ENCODE measurements at regions not wholly inside any gene's neighbourhood (a gene's known extent, or its start where the extent isn't known, plus 50 kb on each side); places are given as distances from the start of the nearest gene placed in this dataset.
"Not testable (repeated sequence)": the region's sequence is repeated elsewhere in the genome, so short reads cannot be mapped to it uniquely, and the experiment has no call there.

DNA sequence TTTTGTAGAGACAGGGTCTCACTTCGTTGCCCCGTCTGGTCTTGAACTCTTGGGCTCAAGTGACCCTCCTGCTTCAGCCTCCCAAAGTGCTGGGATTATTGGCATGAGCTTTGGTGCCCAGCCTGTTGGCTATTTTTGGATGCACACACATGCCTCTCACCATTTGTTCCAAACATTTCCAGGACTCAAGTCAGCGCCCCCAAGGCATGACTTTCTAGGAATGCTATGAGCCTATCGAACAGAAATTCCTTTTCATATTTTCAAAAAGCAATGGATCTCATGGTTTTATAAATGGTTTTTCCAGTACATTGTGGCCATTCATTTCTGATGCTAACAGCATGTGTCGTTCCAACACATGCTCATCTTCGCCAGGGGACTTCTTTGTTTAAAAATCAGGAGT, 119.3 kb upstream of the NAA20 start:
- DNase-seq (ENCODE audit: low spot score): no peak

DNA sequence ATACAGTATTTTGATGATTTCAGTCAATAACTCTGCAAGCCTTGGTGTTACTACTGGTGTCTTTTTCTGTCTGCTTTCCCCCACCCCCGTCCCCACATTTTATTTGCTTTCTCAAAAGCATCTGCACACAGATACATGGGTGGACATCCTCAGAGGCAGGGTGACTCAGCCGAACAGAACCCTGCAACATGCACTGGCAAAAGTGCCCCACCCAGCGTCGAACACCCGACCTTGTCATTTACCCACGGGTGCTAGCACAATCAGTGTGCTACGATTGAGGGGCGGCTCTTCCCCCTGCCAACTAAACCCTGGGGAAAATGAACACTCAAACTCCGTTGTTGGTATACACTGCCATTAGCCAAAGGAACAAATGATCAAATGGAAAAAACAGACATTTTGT, 115.9 kb upstream of the NAA20 start:
- DNase-seq (ENCODE audit: low spot score): no peak

- no peak for DNase-seq (ENCODE audit: low spot score)
These were observed 113.9 kb upstream of the NAA20 start for GRCh38 chr20:19903168-19903811.

GRCh38 chr20:19907326-19908056, 109.7 kb upstream of the NAA20 start:
- no peak for DNase-seq (ENCODE audit: low spot score)

GRCh38 chr20:19908576-19908975, 108.6 kb upstream of the NAA20 start:
- DNase-seq (ENCODE audit: low spot score): no peak

GRCh38 chr20:19909725-19910124, 107.4 kb upstream of the NAA20 start:
- DNase-seq (ENCODE audit: low spot score): no peak

- no peak for DNase-seq (ENCODE audit: low spot score)
These were observed 105.3 kb upstream of the NAA20 start for GRCh38 chr20:19911810-19912382.

GRCh38 chr20:19913349-19913748, 103.8 kb upstream of the NAA20 start:
- DNase-seq (ENCODE audit: low spot score): no peak

DNA sequence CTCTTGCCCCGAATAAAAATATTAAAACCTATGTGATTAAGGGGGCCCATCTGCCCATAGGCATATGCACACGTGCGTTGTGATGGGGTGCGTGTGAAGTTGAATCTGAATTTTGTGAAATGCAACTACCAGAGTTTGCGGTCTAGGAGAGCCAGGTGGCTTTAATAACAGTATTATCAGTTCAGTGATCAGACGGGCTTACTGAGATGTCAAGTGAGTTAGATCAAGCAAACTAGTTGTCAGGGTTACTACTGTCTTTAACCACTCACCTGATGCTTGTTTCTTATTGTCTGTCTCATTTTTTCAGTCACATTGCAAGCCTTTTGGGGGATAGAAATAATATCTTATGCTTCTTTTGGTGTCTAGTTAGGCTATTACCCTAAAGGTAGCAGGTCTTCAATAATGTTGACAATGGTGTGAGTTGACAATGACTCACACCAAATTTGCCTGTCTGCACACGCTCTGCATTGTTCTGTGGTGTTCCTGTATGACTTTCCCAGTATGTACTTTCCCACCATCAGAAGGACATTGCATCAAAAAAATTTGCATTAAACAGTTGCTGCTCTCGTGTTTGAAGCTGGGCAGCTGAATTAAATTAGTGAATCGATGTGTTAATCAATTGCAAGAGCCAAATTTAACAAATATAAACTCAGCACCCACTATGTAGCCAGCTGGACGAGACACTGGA, 103.1 kb upstream of the NAA20 start:
- DNase-seq (ENCODE audit: low spot score): no peak

DNA sequence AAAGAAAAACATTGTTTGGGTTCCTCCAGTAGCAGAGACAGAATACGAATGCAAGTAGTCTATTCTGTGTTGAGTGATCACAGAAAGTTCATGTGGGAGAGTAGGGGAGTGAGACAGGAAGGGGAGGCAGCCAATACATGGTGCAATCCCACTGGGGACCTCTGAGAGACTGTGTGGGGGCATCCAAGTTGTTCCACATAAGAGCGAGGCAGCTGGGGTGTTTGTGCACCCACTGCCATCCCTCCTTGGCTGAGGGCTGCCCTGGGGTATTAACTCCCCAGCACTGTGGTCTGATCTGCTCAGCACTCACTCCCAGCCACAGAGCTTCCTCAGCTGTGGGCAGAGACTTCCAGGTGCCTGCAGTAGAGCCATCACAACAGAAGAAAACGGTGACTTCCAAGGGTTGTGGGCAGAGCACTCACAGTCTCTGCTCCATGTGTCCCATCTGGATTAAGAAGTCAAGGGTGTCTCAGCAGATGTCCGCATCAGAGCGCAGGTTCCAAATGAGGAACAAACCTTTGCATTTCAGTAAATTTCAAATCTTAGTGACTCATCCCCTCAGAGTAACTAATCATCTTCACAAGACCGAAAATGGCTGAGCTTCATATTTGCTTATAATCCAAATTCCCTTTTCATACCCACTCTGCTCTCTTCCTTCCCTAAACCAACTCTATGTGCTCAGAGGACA, 101.9 kb upstream of the NAA20 start:
- no peak for DNase-seq (ENCODE audit: low spot score)

GRCh38 chr20:19916531-19917485, 100.4 kb upstream of the NAA20 start:
- DNase-seq (ENCODE audit: low spot score): no peak

- no peak for DNase-seq (ENCODE audit: low spot score)
These were observed 98.2 kb upstream of the NAA20 start for GRCh38 chr20:19918965-19919329.

DNA sequence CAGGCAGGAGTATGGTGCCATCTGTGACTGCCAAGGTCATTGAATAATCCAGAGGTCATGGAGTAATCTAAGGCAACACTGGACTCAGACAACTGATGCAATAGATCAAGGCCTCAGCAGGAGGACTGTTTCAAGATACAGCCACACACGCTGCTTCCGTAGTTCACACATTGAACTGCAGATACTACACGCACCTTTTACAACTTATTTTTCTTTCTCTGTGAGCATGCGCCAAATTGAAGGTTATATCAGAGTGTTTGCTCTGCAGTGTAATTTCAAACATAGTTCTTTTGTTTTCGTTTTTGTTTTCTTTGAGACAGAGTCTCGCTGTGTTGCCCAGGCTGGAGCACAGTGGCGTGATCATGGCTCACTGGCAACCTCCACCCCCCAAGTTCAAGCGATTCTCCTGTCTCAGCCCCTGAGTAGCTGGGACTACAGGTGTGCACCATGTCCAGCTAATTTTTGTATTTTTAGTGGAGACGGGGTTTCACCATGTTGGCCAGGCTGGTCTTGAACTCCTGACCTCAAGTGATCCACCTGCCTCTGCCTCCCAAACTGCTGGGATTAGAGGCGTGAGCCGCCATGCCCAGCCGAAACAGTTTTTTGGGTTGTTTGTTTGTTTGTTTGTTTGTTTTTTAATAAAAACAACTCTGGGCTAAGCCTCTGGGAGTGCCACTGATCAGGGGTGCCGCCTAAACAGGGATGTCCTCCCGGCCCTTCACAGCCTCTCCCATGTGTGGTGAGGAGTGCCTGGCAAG, 96.6 kb upstream of the NAA20 start:
- no peak for DNase-seq (ENCODE audit: low spot score)

- no peak for DNase-seq (ENCODE audit: low spot score)
These were observed 95.8 kb upstream of the NAA20 start for GRCh38 chr20:19921284-19921793.

DNA sequence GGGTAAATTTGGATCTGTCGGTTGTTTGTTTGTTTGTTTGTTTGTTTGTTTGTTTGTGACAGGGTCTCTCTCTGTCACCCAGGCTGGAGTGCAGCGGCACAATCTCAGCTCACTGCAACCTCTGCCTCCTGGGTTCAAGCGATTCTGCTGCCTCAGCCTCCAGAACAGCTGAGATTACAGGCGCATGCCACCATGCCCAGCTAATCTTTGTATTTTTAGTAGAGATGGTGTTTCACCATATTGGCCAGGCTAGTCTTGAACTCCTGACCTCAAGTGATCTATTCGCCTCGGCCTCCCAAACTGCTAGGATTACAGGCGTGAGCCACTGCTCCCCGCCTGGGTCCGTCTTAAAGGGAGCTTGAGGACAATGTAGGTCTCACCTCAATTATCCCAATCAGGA, 95.3 kb upstream of the NAA20 start:
- DNase-seq (ENCODE audit: low spot score): not testable (repeated sequence)

GRCh38 chr20:19922716-19923115, 94.4 kb upstream of the NAA20 start:
- no peak for DNase-seq (ENCODE audit: low spot score)

- DNase-seq (ENCODE audit: low spot score): no peak
These were observed 93.4 kb upstream of the NAA20 start for GRCh38 chr20:19923762-19924161.

DNA sequence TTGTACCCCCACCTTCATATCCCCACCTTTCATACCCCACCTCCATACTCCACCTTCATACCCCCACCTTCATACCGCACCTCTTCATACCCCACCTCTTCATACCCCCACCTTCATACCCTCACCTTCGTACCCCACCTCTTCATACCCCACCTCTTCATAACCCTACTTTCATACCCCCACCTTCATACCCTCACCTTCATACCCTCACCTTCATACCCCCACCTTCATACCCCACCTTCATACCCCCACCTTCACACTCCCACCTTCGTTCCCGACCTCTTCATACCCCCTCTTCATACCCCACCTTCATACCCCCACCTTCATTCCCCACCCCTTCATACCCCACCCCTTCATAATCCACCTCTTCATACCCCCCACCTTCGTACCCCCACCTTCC, 92.9 kb upstream of the NAA20 start:
- no peak for DNase-seq (ENCODE audit: low spot score)

- DNase-seq (ENCODE audit: low spot score): no peak
These were observed 90.6 kb upstream of the NAA20 start for GRCh38 chr20:19926591-19926990.

DNA sequence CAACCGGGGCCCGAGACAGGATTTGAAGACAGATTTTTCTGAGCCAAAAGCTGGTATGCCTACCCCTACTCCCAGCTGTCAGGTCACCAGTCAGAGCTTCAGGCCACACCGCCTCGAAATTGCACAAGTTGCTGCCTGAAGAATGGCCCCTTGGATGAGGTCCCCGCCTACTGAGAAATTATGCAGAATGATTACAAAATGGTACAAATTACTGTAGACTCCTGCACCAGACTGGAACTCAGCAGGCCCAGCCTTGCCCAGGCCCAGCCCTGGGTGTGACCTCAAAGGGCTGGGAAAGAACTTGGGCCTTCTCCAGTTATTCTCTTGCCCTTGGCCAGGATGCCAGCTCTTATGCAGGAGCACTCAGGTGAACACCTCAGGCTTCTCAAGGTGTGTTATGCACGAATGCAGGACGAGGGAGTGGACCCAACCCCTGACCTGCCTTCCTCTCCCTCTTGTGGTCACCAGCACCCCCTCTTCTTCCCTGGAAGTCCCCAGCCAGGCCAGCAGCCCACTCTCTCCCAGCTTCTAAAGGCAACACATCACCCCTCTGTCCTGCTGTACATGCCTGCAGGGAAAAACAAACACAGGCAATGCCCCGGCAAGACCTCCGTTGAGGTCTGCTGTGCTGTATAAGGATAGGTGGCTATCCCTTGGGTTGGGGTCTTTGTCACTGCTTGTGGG, 88.7 kb upstream of the NAA20 start:
- no peak for DNase-seq (ENCODE audit: low spot score)

All from CD4-positive, alpha-beta T cell treated with Interleukin-6 at 100 ng/mL for 8 hours (primary cell).